Liver (tissue), 8 donors: ENCODE measurements at regions not wholly inside any gene's neighbourhood (a gene's known extent, or its start where the extent isn't known, plus 50 kb on each side); places are given as distances from the start of the nearest gene placed in this dataset.

Experiments
- DNase-seq: peaks from one replicate; pipeline ENCODE4 v3.0.0-alpha.2; 2017; ENCODE audit warnings: low spot score
- H3K27ac ChIP-seq, 2 donors: one replicate each; pipeline ENCODE4 v1.7.0; 2013; ENCODE audit warnings: inconsistent platforms in 2 of 2, low read length in 2 of 2, control low read depth in 1 of 2, low read depth in 1 of 2, mild to moderate bottlenecking in 1 of 2
- H3K27me3 ChIP-seq, 4 donors: one replicate each; pipeline versions ENCODE4 v1.6.1 to v1.7.0; 2013; ENCODE audit warnings: low read length in 3 of 4, inconsistent platforms in 1 of 4, mild to moderate bottlenecking in 1 of 4, moderate library complexity in 1 of 4; ENCODE audit not compliant: control insufficient read depth in 4 of 4, insufficient read depth in 4 of 4
- H3K36me3 ChIP-seq, 4 donors: one replicate each; pipeline versions ENCODE4 v1.6.1 to v1.7.0; 2013; ENCODE audit warnings: low read length in 3 of 4, mild to moderate bottlenecking in 3 of 4, low read depth in 1 of 4, moderate library complexity in 1 of 4; ENCODE audit not compliant: control insufficient read depth in 4 of 4, insufficient read depth in 3 of 4
- H3K4me1 ChIP-seq, 4 donors: one replicate each; pipeline versions ENCODE4 v1.6.1 to v1.7.0; 2013; ENCODE audit warnings: low read length in 3 of 4, mild to moderate bottlenecking in 3 of 4, moderate library complexity in 1 of 4; ENCODE audit not compliant: control insufficient read depth in 4 of 4, insufficient read depth in 4 of 4
- H3K4me3 ChIP-seq, 3 donors: one replicate each; pipeline versions ENCODE4 v1.6.1 to v1.7.0; 2013; ENCODE audit warnings: low read length in 3 of 3, control low read depth in 1 of 3, low read depth in 1 of 3, mild to moderate bottlenecking in 1 of 3
- H3K9ac ChIP-seq, 2 donors: one replicate each; pipeline ENCODE4 v1.7.0; 2013; ENCODE audit warnings: low read length in 2 of 2, mild to moderate bottlenecking in 2 of 2, moderate library complexity in 2 of 2, control low read depth in 1 of 2, low read depth in 1 of 2
- H3K9me3 ChIP-seq, 4 donors: one replicate each; pipeline versions ENCODE4 v1.6.1 to v1.7.0; 2013; ENCODE audit warnings: low read length in 3 of 4; ENCODE audit not compliant: control insufficient read depth in 4 of 4
- EGR1 ChIP-seq, 2 donors: IDR thresholded peaks; 2 replicates each; pipeline ENCODE4 v1.6.1; 2016 to 2018; ENCODE audit warnings: antibody characterized with exemption in 2 of 2, low read depth in 2 of 2
- FOXA1 ChIP-seq: IDR thresholded peaks from 2 replicates; pipeline ENCODE4 v1.6.1; 2016; ENCODE audit warnings: antibody characterized with exemption
- GABPA ChIP-seq, 2 donors: IDR thresholded peaks in 1 of 2; conservative IDR thresholded peaks in 1 of 2; 2 replicates each; pipeline ENCODE4 v1.6.1; 2016; ENCODE audit warnings: antibody characterized with exemption in 2 of 2, mild to moderate bottlenecking in 1 of 2, moderate library complexity in 1 of 2
- HNF4A ChIP-seq, 2 donors: conservative IDR thresholded peaks; 2 replicates each; pipeline ENCODE4 v1.6.1; 2016; ENCODE audit warnings: antibody characterized with exemption in 2 of 2, mild to moderate bottlenecking in 2 of 2
- HNF4G ChIP-seq: IDR thresholded peaks from 2 replicates; pipeline ENCODE4 v1.6.1; 2016; ENCODE audit warnings: antibody characterized with exemption
- JUND ChIP-seq, 2 donors: IDR thresholded peaks; 2 replicates each; pipeline ENCODE4 v1.6.1; 2016; ENCODE audit warnings: antibody characterized with exemption in 2 of 2
- RAD21 ChIP-seq, 2 donors: IDR thresholded peaks; 2 replicates each; pipeline ENCODE4 v1.6.1; 2016; ENCODE audit warnings: antibody characterized with exemption in 2 of 2, mild to moderate bottlenecking in 2 of 2
- RXRA ChIP-seq, 2 donors: IDR thresholded peaks; 2 replicates each; pipeline ENCODE4 v1.6.1; 2017 to 2018; ENCODE audit warnings: antibody characterized with exemption in 2 of 2, mild to moderate bottlenecking in 1 of 2
- SP1 ChIP-seq: IDR thresholded peaks from 2 replicates; pipeline ENCODE4 v1.6.1; 2018; ENCODE audit warnings: antibody characterized with exemption, mild to moderate bottlenecking
- TAF1 ChIP-seq: conservative IDR thresholded peaks from 2 replicates; pipeline ENCODE4 v1.6.1; 2016; ENCODE audit warnings: antibody characterized with exemption, mild to moderate bottlenecking
- YY1 ChIP-seq: IDR thresholded peaks from 2 replicates; pipeline ENCODE4 v1.6.1; 2016; ENCODE audit warnings: antibody characterized with exemption, mild to moderate bottlenecking
- WGBS: extraction: QIAGEN DNeasy Blood & Tissue Kit; methylation state at CpG from one replicate; pipeline ENCODE4 v1.1.7; 2013; 5-methylcytosine and 5-hydroxymethylcytosine counted together
- TF ChIP-seq, protein P1 (sequence below): fragments of 150-350 bp; IDR thresholded peaks from 2 replicates; pipeline ENCODE4 v1.5.1; 2017; ENCODE audit warnings: improper control_type of control experiment, low read depth, low read length; ENCODE audit not compliant: missing input control
- TF ChIP-seq, protein P2 (sequence below): IDR thresholded peaks from 2 replicates; pipeline ENCODE4 v1.6.1; 2016; ENCODE audit warnings: antibody characterized with exemption
- TF ChIP-seq, protein P3 (sequence below): IDR thresholded peaks from 2 replicates; pipeline ENCODE4 v1.6.1; 2016; ENCODE audit warnings: antibody characterized with exemption
- donor health status: healthy.
- donor health status: healthy.
- donor health status: healthy.
- donor health status: healthy.
- donor health status: healthy.

GRCh38 chr21:36250423-36251075, 69.4 kb upstream of the MORC3 start:
- Histone ChIP-seq H3K9ac (no peak overlapping the region), H3K4me3 (no peak overlapping the region), H3K27me3 (no peaks in the 10 kb centered on the region), H3K9me3 (no peaks in the 10 kb centered on the region), H3K4me1 (peaks cover 0 to 9% (median 3%) of the 10 kb centered on the region in 4 donors), H3K27ac (no peak overlapping the region), H3K36me3 (peaks cover 9 to 34% (median 25%) of the 10 kb centered on the region in 4 donors)
- TF ChIP-seq TAF1 (no peak), JUND (IDR thresholded peaks at IDR 0.05) (no peak), HNF4G (no peak), RAD21 (IDR thresholded peaks at IDR 0.05) (no peak), FOXA1 (no peak), HNF4A (conservative IDR thresholded peaks at IDR 0.05) (no peak), EGR1 (IDR thresholded peaks at IDR 0.05; ENCODE audit: low read depth in 2 of 2) (no peak), YY1 (no peak)
- TF ChIP-seq, protein P1, sequence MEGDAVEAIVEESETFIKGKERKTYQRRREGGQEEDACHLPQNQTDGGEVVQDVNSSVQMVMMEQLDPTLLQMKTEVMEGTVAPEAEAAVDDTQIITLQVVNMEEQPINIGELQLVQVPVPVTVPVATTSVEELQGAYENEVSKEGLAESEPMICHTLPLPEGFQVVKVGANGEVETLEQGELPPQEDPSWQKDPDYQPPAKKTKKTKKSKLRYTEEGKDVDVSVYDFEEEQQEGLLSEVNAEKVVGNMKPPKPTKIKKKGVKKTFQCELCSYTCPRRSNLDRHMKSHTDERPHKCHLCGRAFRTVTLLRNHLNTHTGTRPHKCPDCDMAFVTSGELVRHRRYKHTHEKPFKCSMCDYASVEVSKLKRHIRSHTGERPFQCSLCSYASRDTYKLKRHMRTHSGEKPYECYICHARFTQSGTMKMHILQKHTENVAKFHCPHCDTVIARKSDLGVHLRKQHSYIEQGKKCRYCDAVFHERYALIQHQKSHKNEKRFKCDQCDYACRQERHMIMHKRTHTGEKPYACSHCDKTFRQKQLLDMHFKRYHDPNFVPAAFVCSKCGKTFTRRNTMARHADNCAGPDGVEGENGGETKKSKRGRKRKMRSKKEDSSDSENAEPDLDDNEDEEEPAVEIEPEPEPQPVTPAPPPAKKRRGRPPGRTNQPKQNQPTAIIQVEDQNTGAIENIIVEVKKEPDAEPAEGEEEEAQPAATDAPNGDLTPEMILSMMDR, result no peak
- TF ChIP-seq, protein P2, sequence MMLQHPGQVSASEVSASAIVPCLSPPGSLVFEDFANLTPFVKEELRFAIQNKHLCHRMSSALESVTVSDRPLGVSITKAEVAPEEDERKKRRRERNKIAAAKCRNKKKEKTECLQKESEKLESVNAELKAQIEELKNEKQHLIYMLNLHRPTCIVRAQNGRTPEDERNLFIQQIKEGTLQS, result no peak
- TF ChIP-seq, protein P3, sequence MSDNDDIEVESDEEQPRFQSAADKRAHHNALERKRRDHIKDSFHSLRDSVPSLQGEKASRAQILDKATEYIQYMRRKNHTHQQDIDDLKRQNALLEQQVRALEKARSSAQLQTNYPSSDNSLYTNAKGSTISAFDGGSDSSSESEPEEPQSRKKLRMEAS, result no peak
- WGBS, result 96% methylated on average over 17 of the region's 17 CpGs
- DNase-seq, result no peak

DNA sequence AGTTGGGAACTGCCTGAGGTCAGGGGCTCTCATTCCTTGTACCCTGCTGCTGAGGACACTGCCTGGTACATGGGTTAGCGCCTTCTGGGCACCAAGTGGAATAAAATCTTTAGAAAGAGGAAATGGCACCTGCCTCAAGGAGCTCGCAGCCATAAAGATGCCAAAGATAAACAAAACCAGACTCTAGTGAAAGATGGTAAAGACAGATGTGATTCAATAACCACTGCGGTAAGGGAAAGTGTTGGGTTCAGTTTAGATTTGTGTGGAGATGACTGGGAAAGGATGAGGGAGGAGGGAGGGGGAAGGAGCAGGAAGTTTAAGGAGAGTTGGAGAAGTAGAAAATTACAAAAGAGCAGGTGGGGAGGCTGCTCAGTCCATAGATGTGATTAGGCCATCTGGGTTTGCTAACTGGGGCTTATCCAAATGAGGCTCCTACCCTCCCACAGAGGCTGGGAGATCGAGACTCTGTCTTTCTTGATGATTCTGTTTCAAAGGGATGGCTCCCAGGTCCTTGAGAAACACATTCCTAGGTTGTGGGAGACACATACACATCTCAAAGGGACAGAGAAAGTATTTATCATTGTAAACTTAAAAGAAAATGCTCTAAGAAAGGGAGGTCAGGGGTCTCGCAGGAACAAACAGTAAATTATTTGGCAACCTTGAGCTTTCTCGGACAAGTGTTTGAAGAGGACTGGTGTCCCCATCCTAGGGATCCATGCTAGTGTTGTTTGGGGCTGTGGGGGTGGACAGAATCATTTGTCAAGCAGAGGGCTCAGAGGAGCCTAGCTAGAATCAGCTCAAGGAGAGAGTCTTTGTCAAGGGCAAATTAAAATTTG, 65.7 kb upstream of the MORC3 start:
- no peak for TF ChIP-seq GABPA (IDR thresholded peaks at IDR 0.05 in 1 of 2, conservative IDR thresholded peaks at IDR 0.05 in 1 of 2)
- no peak for TF ChIP-seq FOXA1
- TF ChIP-seq EGR1 (IDR thresholded peaks at IDR 0.05; ENCODE audit: low read depth in 2 of 2), result no peak
- TF ChIP-seq RXRA (IDR thresholded peaks at IDR 0.05), result no peak
- TF ChIP-seq HNF4A (conservative IDR thresholded peaks at IDR 0.05), result no peak
- no peaks in the 10 kb centered on the region for H3K27me3 ChIP-seq
- H3K4me3 ChIP-seq, result no peak overlapping the region
- H3K27ac ChIP-seq, result no peak overlapping the region
- no peak overlapping the region for H3K9ac ChIP-seq
- H3K9me3 ChIP-seq, result no peaks in the 10 kb centered on the region
- no peak for DNase-seq
- H3K4me1 ChIP-seq, result no peaks in the 10 kb centered on the region
- H3K36me3 ChIP-seq, result peaks cover 4 to 35% (median 14%) of the 10 kb centered on the region in 4 donors
- WGBS, result 69% methylated on average over 6 of the region's 6 CpGs

DNA sequence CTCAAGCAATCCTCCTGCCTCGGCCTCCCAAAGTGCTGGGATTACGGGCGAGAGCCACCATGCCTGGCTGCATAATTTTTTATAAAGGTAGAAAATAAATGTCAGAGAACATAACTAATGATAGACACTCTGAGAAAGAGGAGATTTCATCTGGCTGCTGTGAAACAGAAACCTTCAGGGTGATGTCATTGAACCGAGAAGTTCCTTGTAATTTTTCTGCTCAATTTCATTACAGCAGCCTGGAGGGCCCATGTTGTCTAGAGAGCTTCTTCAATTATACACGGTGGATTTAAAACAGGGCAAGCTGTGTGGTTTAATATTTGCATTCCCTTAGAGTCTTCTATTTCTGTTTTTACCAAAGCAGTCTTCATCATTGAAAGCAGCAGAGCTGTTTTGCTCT, 64.3 kb upstream of the MORC3 start:
- Histone ChIP-seq H3K9me3 (no peaks in the 10 kb centered on the region), H3K27ac (no peak overlapping the region), H3K36me3 (peaks cover 4 to 30% (median 11%) of the 10 kb centered on the region in 4 donors), H3K4me1 (peaks cover 0 to 1% (median under 1%) of the 10 kb centered on the region in 4 donors), H3K9ac (no peak overlapping the region), H3K27me3 (no peaks in the 10 kb centered on the region), H3K4me3 (no peak overlapping the region)
- WGBS, result 94% methylated on average over 5 of the region's 5 CpGs
- TF ChIP-seq, protein P1, result no peak
- TF ChIP-seq SP1, result no peak
- no peak for DNase-seq
